ENCODE measurements at regions not wholly inside any gene's neighbourhood (a gene's known extent, or its start where the extent isn't known, plus 50 kb on each side); places are given as distances from the start of the nearest gene placed in this dataset.
A peak's percentile ranks its signal among the peaks of the same experiment; 100 is the strongest.
"Not testable (repeated sequence)": the region's sequence is repeated elsewhere in the genome, so short reads cannot be mapped to it uniquely, and the experiment has no call there.

- DNase-seq (ENCODE audit: low read depth): no peak
Measured at GRCh38 chr1:76687307-76688175, 179.7 kb upstream of the ST6GALNAC5 start.

- DNase-seq (ENCODE audit: low read depth): peak; percentile 44
Measured at GRCh38 chr1:76690766-76691165, 176.5 kb upstream of the ST6GALNAC5 start.

- DNase-seq (ENCODE audit: low read depth): peak; percentile 5
Measured at GRCh38 chr1:76695535-76695934, 171.7 kb upstream of the ST6GALNAC5 start.

GRCh38 chr1:76697361-76697760 lies 169.9 kb upstream of the ST6GALNAC5 start:
- DNase-seq (ENCODE audit: low read depth): no peak

GRCh38 chr1:76699646-76700045 lies 167.6 kb upstream of the ST6GALNAC5 start:
- DNase-seq (ENCODE audit: low read depth): not testable (repeated sequence)

GRCh38 chr1:76700200-76700599 lies 167.1 kb upstream of the ST6GALNAC5 start:
- not testable (repeated sequence) for DNase-seq (ENCODE audit: low read depth)

- no peak for DNase-seq (ENCODE audit: low read depth)
Measured at GRCh38 chr1:76705560-76705959, 161.7 kb upstream of the ST6GALNAC5 start.

- no peak for DNase-seq (ENCODE audit: low read depth)
Measured at GRCh38 chr1:76713535-76713934, 153.7 kb upstream of the ST6GALNAC5 start.

GRCh38 chr1:76715474-76715873 lies 151.8 kb upstream of the ST6GALNAC5 start:
- no peak for DNase-seq (ENCODE audit: low read depth)

- no peak for DNase-seq (ENCODE audit: low read depth)
Measured at GRCh38 chr1:76723949-76724348, 143.3 kb upstream of the ST6GALNAC5 start.

GRCh38 chr1:76724816-76725215 lies 142.5 kb upstream of the ST6GALNAC5 start:
- DNase-seq (ENCODE audit: low read depth): no peak

- peak; percentile 7 for DNase-seq (ENCODE audit: low read depth)
Measured at GRCh38 chr1:76725864-76726619, 141.2 kb upstream of the ST6GALNAC5 start.

GRCh38 chr1:76727520-76727919 lies 139.8 kb upstream of the ST6GALNAC5 start:
- no peak for DNase-seq (ENCODE audit: low read depth)

GRCh38 chr1:76729142-76729541 lies 138.1 kb upstream of the ST6GALNAC5 start:
- no peak for DNase-seq (ENCODE audit: low read depth)

GRCh38 chr1:76730027-76730426 lies 137.3 kb upstream of the ST6GALNAC5 start:
- no peak for DNase-seq (ENCODE audit: low read depth)

GRCh38 chr1:76738355-76738754 lies 128.9 kb upstream of the ST6GALNAC5 start:
- not testable (repeated sequence) for DNase-seq (ENCODE audit: low read depth)

GRCh38 chr1:76740956-76741355 lies 126.3 kb upstream of the ST6GALNAC5 start:
- DNase-seq (ENCODE audit: low read depth): not testable (repeated sequence)

- no peak for DNase-seq (ENCODE audit: low read depth)
Measured at GRCh38 chr1:76744989-76745388, 122.3 kb upstream of the ST6GALNAC5 start.

GRCh38 chr1:76746206-76746605 lies 121.1 kb upstream of the ST6GALNAC5 start:
- DNase-seq (ENCODE audit: low read depth): peak; percentile 82

GRCh38 chr1:76754730-76755129 lies 112.5 kb upstream of the ST6GALNAC5 start:
- no peak for DNase-seq (ENCODE audit: low read depth)

- no peak for DNase-seq (ENCODE audit: low read depth)
Measured at GRCh38 chr1:76759171-76759860, 108.0 kb upstream of the ST6GALNAC5 start.

GRCh38 chr1:76759950-76760349 lies 107.3 kb upstream of the ST6GALNAC5 start:
- peak; percentile 78 for DNase-seq (ENCODE audit: low read depth)
